Hepatocyte (in vitro differentiated cells): ENCODE measurements at regions not wholly inside any gene's neighbourhood (a gene's known extent, or its start where the extent isn't known, plus 50 kb on each side); places are given as distances from the start of the nearest gene placed in this dataset.

Experiments
- CTCF ChIP-seq: fragments of 200-600 bp; sonication (generic); IDR thresholded peaks from 2 replicates; pipeline ENCODE4 v1.5.1; 2016; ENCODE audit warnings: antibody characterized with exemption, mild to moderate bottlenecking; ENCODE audit not compliant: poor library complexity
- EZH2 ChIP-seq: fragments of 200-600 bp; sonication (generic); IDR thresholded peaks from 2 replicates; pipeline ENCODE4 v1.6.1; 2016; ENCODE audit warnings: antibody characterized with exemption, mild to moderate bottlenecking, borderline replicate concordance

GRCh38 chr3:67858492-67858891 lies 204.1 kb upstream of the SUCLG2 start:
- TF ChIP-seq CTCF (no peak), EZH2 (no peak)
